Activated CD4-positive, alpha-beta T cell treated with anti-CD3 and anti-CD28 coated beads, Interleukin-2, amount 10 ng/mL, durations not matched to agents 24 days and 14 days (primary cell): ENCODE measurements at regions not wholly inside any gene's neighbourhood (a gene's known extent, or its start where the extent isn't known, plus 50 kb on each side); places are given as distances from the start of the nearest gene placed in this dataset.

Experiments used
- DNase-seq: peaks from one replicate; pipeline ENCODE4 v3.0.0; 2022
- H3K27ac Mint-ChIP-seq: one replicate; pipeline ENCODE4 v1.8.0; 2022; ENCODE audit warnings: mild to moderate bottlenecking, mixed read lengths
- H3K27me3 Mint-ChIP-seq: one replicate; pipeline ENCODE4 v1.8.0; 2022; ENCODE audit warnings: mixed read lengths
- H3K36me3 Mint-ChIP-seq: one replicate; pipeline ENCODE4 v1.8.0; 2022; ENCODE audit warnings: low read depth, mild to moderate bottlenecking, mixed read lengths
- H3K4me1 Mint-ChIP-seq: one replicate; pipeline ENCODE4 v1.8.0; 2021; ENCODE audit warnings: mixed read lengths
- H3K4me3 Mint-ChIP-seq: one replicate; pipeline ENCODE4 v1.8.0; 2022; ENCODE audit warnings: mild to moderate bottlenecking, moderate library complexity, mixed read lengths
- H3K9me3 Mint-ChIP-seq: one replicate; pipeline ENCODE4 v1.8.0; 2021; ENCODE audit warnings: mixed read lengths
- intact Hi-C: fragments of 100-400 bp; cut with micrococcal nuclease; formaldehyde crosslinking; loops from one replicate; pipeline ENCODE4 v1.15.1; 2023

DNA sequence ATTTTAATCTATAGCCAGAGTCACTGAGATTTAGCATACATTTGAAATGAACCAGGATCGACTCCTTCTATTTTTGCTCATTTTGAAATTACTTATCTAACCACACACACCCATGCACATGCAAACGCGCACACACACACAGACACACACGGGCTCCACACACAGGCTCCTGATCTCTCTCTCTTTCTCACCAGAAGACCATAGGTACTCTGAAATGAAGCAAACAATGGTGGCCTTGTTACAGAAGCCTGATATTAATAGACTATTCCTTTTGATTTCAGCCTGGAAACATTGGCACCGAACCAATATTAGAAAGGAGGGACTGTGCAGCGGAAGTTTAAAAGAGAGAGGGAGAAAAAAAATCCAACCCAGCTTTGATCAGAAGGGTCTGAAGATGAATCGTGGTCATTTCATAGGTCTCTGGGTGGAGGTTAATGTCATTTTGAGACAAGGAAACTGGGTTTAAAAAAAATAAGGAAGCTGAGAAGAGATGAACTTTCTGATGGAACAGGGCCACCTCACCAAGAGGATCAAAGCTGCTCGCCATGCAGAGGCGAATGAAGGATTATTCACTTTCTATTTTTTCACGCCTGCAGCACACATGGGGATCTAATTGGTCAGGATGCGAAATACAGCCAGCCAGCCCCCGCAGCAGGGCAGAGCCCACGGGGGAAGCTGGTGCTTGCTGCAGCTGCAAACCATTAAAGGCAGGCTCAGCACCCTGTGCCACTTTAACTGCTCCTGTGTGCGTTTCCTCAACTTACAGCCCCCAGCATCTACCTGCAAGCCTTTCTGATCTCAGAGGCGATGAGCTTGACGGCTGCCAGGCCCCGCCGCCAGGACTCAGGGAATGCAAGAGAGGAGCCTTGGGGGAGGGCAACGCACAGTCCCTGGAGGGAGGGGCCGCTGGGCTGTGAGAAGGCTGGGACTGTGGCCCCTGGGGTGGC, 88.8 kb downstream of the HES1 start:
- H3K9me3 Mint-ChIP-seq: no peaks in the 10 kb centered on the region
- no peak overlapping the region for H3K27ac Mint-ChIP-seq
- no peaks in the 10 kb centered on the region for H3K36me3 Mint-ChIP-seq
- peaks cover 36% of the 10 kb centered on the region for H3K27me3 Mint-ChIP-seq
- DNase-seq: no peak
- intact Hi-C loops: no loop called here
- H3K4me3 Mint-ChIP-seq: no peak overlapping the region
- peaks cover 7% of the 10 kb centered on the region for H3K4me1 Mint-ChIP-seq

- Mint-ChIP-seq H3K4me1 (peaks cover 8% of the 10 kb centered on the region), H3K36me3 (no peaks in the 10 kb centered on the region), H3K9me3 (no peaks in the 10 kb centered on the region), H3K4me3 (no peak overlapping the region), H3K27ac (no peak overlapping the region), H3K27me3 (peaks cover 32% of the 10 kb centered on the region)
- intact Hi-C loops: no loop called here
- no peak for DNase-seq
These were observed 89.5 kb downstream of the HES1 start for GRCh38 chr3:194225418-194225812.

GRCh38 chr3:194225988-194226663, 90.2 kb downstream of the HES1 start:
- DNase-seq: no peak
- H3K9me3 Mint-ChIP-seq: no peaks in the 10 kb centered on the region
- H3K36me3 Mint-ChIP-seq: no peaks in the 10 kb centered on the region
- H3K27ac Mint-ChIP-seq: no peak overlapping the region
- H3K4me1 Mint-ChIP-seq: peaks cover 8% of the 10 kb centered on the region
- intact Hi-C loops: no loop called here
- no peak overlapping the region for H3K4me3 Mint-ChIP-seq
- H3K27me3 Mint-ChIP-seq: peaks cover 32% of the 10 kb centered on the region

GRCh38 chr3:194231929-194232832, 96.2 kb downstream of the HES1 start:
- peaks cover 3% of the 10 kb centered on the region for H3K4me1 Mint-ChIP-seq

DNA sequence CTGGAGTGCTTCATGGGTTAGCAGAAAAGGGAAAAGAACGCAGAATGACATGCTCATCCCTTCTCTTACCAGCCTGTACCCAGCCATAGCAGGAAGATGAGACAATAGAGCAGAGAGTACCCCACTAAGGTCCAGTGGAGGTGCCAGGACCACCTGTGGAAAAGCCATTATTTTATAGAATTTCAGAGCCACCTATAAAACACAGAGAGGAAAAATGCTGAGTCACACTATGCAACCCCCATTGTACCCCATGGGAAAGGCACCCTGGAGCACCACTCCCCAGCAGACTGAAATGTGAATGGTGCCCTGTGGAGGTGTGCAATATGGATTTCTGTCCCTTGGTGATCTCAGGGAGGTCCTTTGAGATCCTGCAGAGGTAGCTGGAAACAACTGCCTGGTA, 97.2 kb downstream of the HES1 start:
- intact Hi-C loops: no loop called here
- H3K36me3 Mint-ChIP-seq: no peaks in the 10 kb centered on the region
- peaks cover 9% of the 10 kb centered on the region for H3K9me3 Mint-ChIP-seq
- H3K4me1 Mint-ChIP-seq: peaks cover 3% of the 10 kb centered on the region
- DNase-seq: no peak
- H3K27ac Mint-ChIP-seq: no peak overlapping the region
- H3K27me3 Mint-ChIP-seq: peaks cover 17% of the 10 kb centered on the region
- H3K4me3 Mint-ChIP-seq: no peak overlapping the region

More at GRCh38 chr3:194231929-194232832, 96.2 kb downstream of the HES1 start:
- intact Hi-C loops: no loop called here
- Mint-ChIP-seq H3K4me3 (no peak overlapping the region), H3K27me3 (peaks cover 16% of the 10 kb centered on the region), H3K9me3 (peaks cover 4% of the 10 kb centered on the region), H3K36me3 (no peaks in the 10 kb centered on the region), H3K27ac (no peak overlapping the region)
- DNase-seq: no peak

GRCh38 chr3:194235160-194235559, 99.2 kb downstream of the HES1 start:
- intact Hi-C loops: no loop called here
- Mint-ChIP-seq H3K36me3 (no peaks in the 10 kb centered on the region), H3K9me3 (peaks cover 9% of the 10 kb centered on the region), H3K4me1 (no peaks in the 10 kb centered on the region), H3K4me3 (no peak overlapping the region), H3K27me3 (peaks cover 19% of the 10 kb centered on the region), H3K27ac (no peak overlapping the region)
- DNase-seq: no peak

- peaks cover 9% of the 10 kb centered on the region for H3K9me3 Mint-ChIP-seq
- no peak overlapping the region for H3K4me3 Mint-ChIP-seq
- no peak overlapping the region for H3K27ac Mint-ChIP-seq
- intact Hi-C loops: no loop called here
- H3K36me3 Mint-ChIP-seq: no peaks in the 10 kb centered on the region
- DNase-seq: no peak
- H3K4me1 Mint-ChIP-seq: peaks cover 1% of the 10 kb centered on the region
- H3K27me3 Mint-ChIP-seq: peaks cover 31% of the 10 kb centered on the region
These were observed 101.2 kb downstream of the HES1 start for GRCh38 chr3:194237110-194237509.

- Mint-ChIP-seq H3K4me1 (peaks cover 3% of the 10 kb centered on the region), H3K27me3 (peaks cover 48% of the 10 kb centered on the region), H3K9me3 (peaks cover 9% of the 10 kb centered on the region), H3K27ac (no peak overlapping the region), H3K4me3 (no peak overlapping the region), H3K36me3 (no peaks in the 10 kb centered on the region)
- intact Hi-C loops: no loop called here
- DNase-seq: no peak
These were observed 104.8 kb downstream of the HES1 start for GRCh38 chr3:194240766-194241165.

- peaks cover 3% of the 10 kb centered on the region for H3K4me1 Mint-ChIP-seq
- H3K4me3 Mint-ChIP-seq: no peak overlapping the region
- H3K27ac Mint-ChIP-seq: no peak overlapping the region
- no peaks in the 10 kb centered on the region for H3K36me3 Mint-ChIP-seq
- intact Hi-C loops: no loop called here
- DNase-seq: no peak
- peaks cover 39% of the 10 kb centered on the region for H3K27me3 Mint-ChIP-seq
- no peaks in the 10 kb centered on the region for H3K9me3 Mint-ChIP-seq
These were observed 107.4 kb downstream of the HES1 start for GRCh38 chr3:194243172-194243837.

GRCh38 chr3:194244167-194244566, 107.0 kb downstream of the CPN2 start:
- Mint-ChIP-seq H3K36me3 (no peaks in the 10 kb centered on the region), H3K27ac (no peak overlapping the region), H3K27me3 (peaks cover 38% of the 10 kb centered on the region), H3K9me3 (no peaks in the 10 kb centered on the region), H3K4me3 (no peak overlapping the region), H3K4me1 (peaks cover 3% of the 10 kb centered on the region)
- no peak for DNase-seq
- intact Hi-C loops: no loop called here

- H3K27ac Mint-ChIP-seq: no peak overlapping the region
- no peaks in the 10 kb centered on the region for H3K9me3 Mint-ChIP-seq
- DNase-seq: no peak
- peaks cover 3% of the 10 kb centered on the region for H3K4me1 Mint-ChIP-seq
- H3K36me3 Mint-ChIP-seq: no peaks in the 10 kb centered on the region
- intact Hi-C loops: no loop called here
- no peak overlapping the region for H3K4me3 Mint-ChIP-seq
- peaks cover 30% of the 10 kb centered on the region for H3K27me3 Mint-ChIP-seq
These were observed 105.7 kb downstream of the CPN2 start for GRCh38 chr3:194245474-194245873.

DNA sequence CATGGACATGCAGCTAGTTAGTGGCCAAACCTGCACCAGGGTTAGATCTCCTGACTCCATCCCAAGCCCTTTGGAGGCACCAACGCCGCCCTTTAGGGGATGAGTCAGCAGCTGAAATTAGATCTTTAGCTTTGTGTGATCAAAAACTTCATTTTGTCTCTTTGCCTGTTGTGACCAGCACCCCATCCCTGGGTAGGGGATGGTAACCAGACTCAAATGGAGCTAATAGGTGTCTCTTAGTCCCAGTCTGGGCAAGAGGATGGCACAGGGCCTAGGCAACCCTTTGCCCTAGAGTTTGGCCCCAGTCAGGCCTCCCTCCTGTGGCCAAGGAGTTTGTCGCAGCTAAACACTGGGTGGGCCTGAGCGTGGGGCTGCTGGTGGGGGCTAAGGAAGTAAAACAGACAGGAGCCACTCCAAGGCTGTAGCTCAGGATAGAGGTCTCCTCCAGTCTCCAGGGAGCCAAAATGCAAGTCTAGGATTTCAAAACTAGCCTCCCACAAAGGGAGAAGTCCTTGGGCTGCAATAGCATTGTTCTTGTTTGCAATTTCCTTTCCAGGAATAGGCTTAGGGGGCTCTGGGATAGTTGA, 105.1 kb downstream of the CPN2 start:
- DNase-seq: no peak
- Mint-ChIP-seq H3K4me1 (peaks cover 3% of the 10 kb centered on the region), H3K36me3 (no peaks in the 10 kb centered on the region), H3K27me3 (peaks cover 26% of the 10 kb centered on the region), H3K4me3 (no peak overlapping the region), H3K9me3 (no peaks in the 10 kb centered on the region), H3K27ac (no peak overlapping the region)
- intact Hi-C loops: no loop called here
